ENCODE measurements at regions not wholly inside any gene's neighbourhood (a gene's known extent, or its start where the extent isn't known, plus 50 kb on each side); places are given as distances from the start of the nearest gene placed in this dataset.
A peak's percentile ranks its signal among the peaks of the same experiment; 100 is the strongest.

DNA sequence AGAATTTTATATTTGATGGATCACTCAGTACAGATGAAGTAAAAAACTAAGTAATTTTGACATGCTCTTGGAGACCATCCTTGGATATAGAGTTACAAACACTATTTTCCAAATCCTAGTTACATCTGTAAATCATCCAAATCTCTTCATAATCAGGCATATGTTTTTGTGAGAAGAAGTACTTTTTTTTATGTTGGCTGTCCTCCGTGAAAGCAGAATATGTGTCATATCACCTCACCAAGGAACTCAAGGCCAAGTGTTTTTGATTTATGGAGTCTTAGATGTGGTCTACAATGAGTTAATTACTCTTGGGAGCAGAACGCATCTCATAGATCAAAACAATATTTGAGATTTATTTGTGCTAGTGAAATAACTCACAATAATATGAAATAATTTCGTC lies 416.5 kb upstream of the TGFBR2 start:
- Histone ChIP-seq H3K4me2 (replicated peaks; ENCODE audit: extremely low read depth, low read length, poor library complexity, severe bottlenecking) (no peak overlapping the region), H3K4me3 (replicated peaks in 1 of 3; ENCODE audit: low read depth in 2 of 3, low read length in 3 of 3) (no peak overlapping the region), H4K20me1 (ENCODE audit: insufficient read depth, low read length) (no peaks in the 10 kb centered on the region), H3K27ac (ENCODE audit: low read depth in 1 of 2, low read length in 2 of 2) (no peak overlapping the region), H3K4me1 (ENCODE audit: control insufficient read depth in 1 of 2, insufficient read depth in 2 of 2, low read length in 2 of 2) (peaks cover 6 to 12% of the 10 kb centered on the region in 2 donors), H3K9me3 (replicated peaks in 1 of 2; ENCODE audit: control insufficient read depth in 1 of 2, insufficient read depth in 1 of 2, low read length in 2 of 2) (no peaks in the 10 kb centered on the region), H3K27me3 (ENCODE audit: control insufficient read depth in 2 of 2, insufficient read depth in 2 of 2, low read length in 2 of 2) (no peaks in the 10 kb centered on the region), H3K36me3 (replicated peaks in 1 of 2; ENCODE audit: control insufficient read depth in 1 of 2, insufficient read depth in 2 of 2, low read length in 2 of 2) (no peaks in the 10 kb centered on the region), H3K9ac (ENCODE audit: insufficient read depth, low read length, poor library complexity, severe bottlenecking) (no peak overlapping the region), H2AFZ (ENCODE audit: insufficient read depth, low read depth, low read length, poor library complexity, severe bottlenecking) (no peak overlapping the region), H3K79me2 (ENCODE audit: insufficient read depth, low read length) (no peaks in the 10 kb centered on the region)
- Mint-ChIP-seq H3K36me3 (no peaks in the 10 kb centered on the region), H3K4me3 (no peak overlapping the region), H3K9me3 (peaks cover 0 to 1% (median 0%) of the 10 kb centered on the region in 7 donors), H3K4me1 (peaks cover 10% of the 10 kb centered on the region), H3K27me3 (ENCODE audit: low read depth in 3 of 3) (no peaks in the 10 kb centered on the region), H3K27ac (no peak overlapping the region)
- TF ChIP-seq, protein P1, sequence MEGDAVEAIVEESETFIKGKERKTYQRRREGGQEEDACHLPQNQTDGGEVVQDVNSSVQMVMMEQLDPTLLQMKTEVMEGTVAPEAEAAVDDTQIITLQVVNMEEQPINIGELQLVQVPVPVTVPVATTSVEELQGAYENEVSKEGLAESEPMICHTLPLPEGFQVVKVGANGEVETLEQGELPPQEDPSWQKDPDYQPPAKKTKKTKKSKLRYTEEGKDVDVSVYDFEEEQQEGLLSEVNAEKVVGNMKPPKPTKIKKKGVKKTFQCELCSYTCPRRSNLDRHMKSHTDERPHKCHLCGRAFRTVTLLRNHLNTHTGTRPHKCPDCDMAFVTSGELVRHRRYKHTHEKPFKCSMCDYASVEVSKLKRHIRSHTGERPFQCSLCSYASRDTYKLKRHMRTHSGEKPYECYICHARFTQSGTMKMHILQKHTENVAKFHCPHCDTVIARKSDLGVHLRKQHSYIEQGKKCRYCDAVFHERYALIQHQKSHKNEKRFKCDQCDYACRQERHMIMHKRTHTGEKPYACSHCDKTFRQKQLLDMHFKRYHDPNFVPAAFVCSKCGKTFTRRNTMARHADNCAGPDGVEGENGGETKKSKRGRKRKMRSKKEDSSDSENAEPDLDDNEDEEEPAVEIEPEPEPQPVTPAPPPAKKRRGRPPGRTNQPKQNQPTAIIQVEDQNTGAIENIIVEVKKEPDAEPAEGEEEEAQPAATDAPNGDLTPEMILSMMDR (IDR thresholded peaks at IDR 0.05): no peak
- intact Hi-C loops (cut with micrococcal nuclease): loop anchor here (10.0 kb wide), 2 partner anchors 75 to 175 kb away; no protein-coding TSS in a partner anchor
- DNase-seq: no peak
- no CpG with 5 or more reads among the region's 3 CpGs for WGBS (ENCODE audit: insufficient coverage)

DNA sequence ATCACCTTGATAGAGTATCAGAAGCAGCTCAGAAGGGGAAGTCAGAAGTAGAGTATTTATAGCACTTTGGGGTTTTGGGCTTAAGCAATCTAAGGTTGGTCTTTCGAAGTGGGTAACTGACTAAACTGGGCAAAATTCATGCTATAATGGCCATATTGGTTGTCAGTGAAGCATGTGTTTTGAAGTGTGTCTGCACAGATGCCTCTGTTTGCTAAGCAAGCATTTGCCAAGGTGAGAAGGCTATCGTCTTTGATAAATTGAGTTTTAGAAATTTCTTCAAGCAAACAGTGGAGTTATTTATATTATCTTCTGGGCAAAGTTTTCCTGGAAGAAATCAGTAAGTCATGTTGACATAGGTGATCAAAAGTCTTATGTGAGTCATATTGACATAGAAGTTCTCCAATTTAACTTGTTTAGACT lies 412.8 kb upstream of the TGFBR2 start:
- Histone ChIP-seq H3K4me3 (replicated peaks in 1 of 3; ENCODE audit: low read depth in 2 of 3, low read length in 3 of 3) (no peak overlapping the region), H3K4me1 (ENCODE audit: control insufficient read depth in 1 of 2, insufficient read depth in 2 of 2, low read length in 2 of 2) (peaks cover 6 to 12% of the 10 kb centered on the region in 2 donors), H2AFZ (ENCODE audit: insufficient read depth, low read depth, low read length, poor library complexity, severe bottlenecking) (no peak overlapping the region), H3K27me3 (ENCODE audit: control insufficient read depth in 2 of 2, insufficient read depth in 2 of 2, low read length in 2 of 2) (no peaks in the 10 kb centered on the region), H3K4me2 (replicated peaks; ENCODE audit: extremely low read depth, low read length, poor library complexity, severe bottlenecking) (no peak overlapping the region), H4K20me1 (ENCODE audit: insufficient read depth, low read length) (no peaks in the 10 kb centered on the region), H3K9me3 (replicated peaks in 1 of 2; ENCODE audit: control insufficient read depth in 1 of 2, insufficient read depth in 1 of 2, low read length in 2 of 2) (no peaks in the 10 kb centered on the region), H3K36me3 (replicated peaks in 1 of 2; ENCODE audit: control insufficient read depth in 1 of 2, insufficient read depth in 2 of 2, low read length in 2 of 2) (no peaks in the 10 kb centered on the region), H3K9ac (ENCODE audit: insufficient read depth, low read length, poor library complexity, severe bottlenecking) (no peak overlapping the region), H3K79me2 (ENCODE audit: insufficient read depth, low read length) (no peaks in the 10 kb centered on the region), H3K27ac (ENCODE audit: low read depth in 1 of 2, low read length in 2 of 2) (no peak overlapping the region)
- DNase-seq: peak in 2 of 3 donors; percentile 19 to 47
- Mint-ChIP-seq H3K9me3 (peaks cover 0 to 1% (median 0%) of the 10 kb centered on the region in 7 donors), H3K4me3 (no peak overlapping the region), H3K4me1 (peaks cover 10% of the 10 kb centered on the region), H3K27me3 (ENCODE audit: low read depth in 3 of 3) (peaks cover 0 to 3% (median 0%) of the 10 kb centered on the region in 3 donors), H3K36me3 (no peaks in the 10 kb centered on the region), H3K27ac (peak overlapping the region in 1 of 7 donors; percentile 8)
- 45% methylated on average over 2 of the region's 2 CpGs for WGBS (ENCODE audit: insufficient coverage)
- TF ChIP-seq, protein P1 (IDR thresholded peaks at IDR 0.05): no peak
- intact Hi-C loops (cut with micrococcal nuclease): loop anchor here (2.0 to 10.0 kb wide), 3 partner anchors 79 to 179 kb away; no protein-coding TSS in a partner anchor

Measured in CD14-positive monocyte (primary cell).